Osteoblast (primary cell): ENCODE measurements at regions not wholly inside any gene's neighbourhood (a gene's known extent, or its start where the extent isn't known, plus 50 kb on each side); places are given as distances from the start of the nearest gene placed in this dataset.
A peak's percentile ranks its signal among the peaks of the same experiment; 100 is the strongest.

Experiments used
- DNase-seq: peaks from one replicate; pipeline ENCODE4 v3.0.0; 2011; ENCODE audit warnings: low spot score, mixed read lengths; ENCODE audit not compliant: insufficient read length; ENCODE audit errors: missing footprints
- H2AFZ ChIP-seq: 2 replicates; pipeline ENCODE4 v1.6.0; 2011; ENCODE audit warnings: mild to moderate bottlenecking, low read length
- H3K27ac ChIP-seq: 2 replicates; pipeline ENCODE4 v1.5.1; 2011; ENCODE audit warnings: mild to moderate bottlenecking, low read depth, low read length, moderate library complexity
- H3K27me3 ChIP-seq: 2 replicates; pipeline ENCODE4 v1.6.0; 2012; ENCODE audit warnings: mild to moderate bottlenecking, control low read depth, inconsistent platforms, low read length, moderate library complexity; ENCODE audit not compliant: insufficient read depth
- H3K36me3 ChIP-seq: 2 replicates; pipeline ENCODE4 v1.5.1; 2011; ENCODE audit warnings: mild to moderate bottlenecking, low read length, control low read depth, moderate library complexity; ENCODE audit not compliant: insufficient read depth
- H3K4me1 ChIP-seq: 2 replicates; pipeline ENCODE4 v1.5.1; 2011; ENCODE audit warnings: mild to moderate bottlenecking, low read length, control low read depth, moderate library complexity; ENCODE audit not compliant: insufficient read depth
- H3K4me2 ChIP-seq: 2 replicates; pipeline ENCODE4 v1.6.0; 2011; ENCODE audit warnings: mild to moderate bottlenecking, low read length; ENCODE audit not compliant: insufficient read depth
- H3K4me3 ChIP-seq: fragments of 200-600 bp; sonication (generic); 3 replicates; pipeline ENCODE4 v1.5.1; 2012; ENCODE audit warnings: mild to moderate bottlenecking, low read length, inconsistent platforms; ENCODE audit not compliant: insufficient read depth
- H3K79me2 ChIP-seq: 2 replicates; pipeline ENCODE4 v1.6.0; 2012; ENCODE audit warnings: mild to moderate bottlenecking, low read length, control low read depth, inconsistent platforms; ENCODE audit not compliant: insufficient read depth
- H3K9me3 ChIP-seq: 2 replicates; pipeline ENCODE4 v1.5.1; 2011; ENCODE audit warnings: low read depth, low read length, control low read depth
- H4K20me1 ChIP-seq: 2 replicates; pipeline ENCODE4 v1.6.0; 2012; ENCODE audit warnings: mild to moderate bottlenecking, low read length, control low read depth; ENCODE audit not compliant: insufficient read depth
- TF ChIP-seq, protein P1 (sequence below): IDR thresholded peaks from 2 replicates; pipeline ENCODE4 v1.5.1; 2011; ENCODE audit warnings: mild to moderate bottlenecking, low read depth, low read length, moderate library complexity; ENCODE audit errors: extremely low read depth

DNA sequence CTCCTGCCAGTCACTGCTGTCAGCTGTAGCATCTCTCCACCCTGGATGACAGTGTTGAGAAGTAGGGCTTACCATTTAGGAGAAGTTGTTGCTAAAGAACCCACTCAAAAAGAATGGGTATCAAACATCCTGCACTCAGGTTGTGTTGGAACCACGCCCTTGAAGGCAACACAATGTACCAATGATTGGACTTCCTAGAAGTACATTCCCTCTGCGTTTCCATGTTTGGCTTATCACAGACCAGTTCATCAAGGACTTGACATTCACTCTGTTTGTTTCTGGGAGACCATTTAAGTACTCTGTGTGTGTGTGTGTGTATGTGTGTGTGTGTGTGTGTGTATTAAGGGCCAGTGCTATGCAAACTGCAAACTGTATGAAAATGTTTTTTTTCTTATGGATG is 200.6 kb upstream of the GATB start:
- DNase-seq: no peak
- Histone ChIP-seq H3K4me3 (no peak overlapping the region), H3K27me3 (no peaks in the 10 kb centered on the region), H3K79me2 (no peaks in the 10 kb centered on the region), H4K20me1 (no peaks in the 10 kb centered on the region), H3K27ac (no peak overlapping the region), H3K4me2 (no peak overlapping the region), H3K4me1 (peaks cover under 1% of the 10 kb centered on the region), H3K9me3 (no peaks in the 10 kb centered on the region), H2AFZ (no peak overlapping the region), H3K36me3 (no peaks in the 10 kb centered on the region)
- TF ChIP-seq, protein P1, sequence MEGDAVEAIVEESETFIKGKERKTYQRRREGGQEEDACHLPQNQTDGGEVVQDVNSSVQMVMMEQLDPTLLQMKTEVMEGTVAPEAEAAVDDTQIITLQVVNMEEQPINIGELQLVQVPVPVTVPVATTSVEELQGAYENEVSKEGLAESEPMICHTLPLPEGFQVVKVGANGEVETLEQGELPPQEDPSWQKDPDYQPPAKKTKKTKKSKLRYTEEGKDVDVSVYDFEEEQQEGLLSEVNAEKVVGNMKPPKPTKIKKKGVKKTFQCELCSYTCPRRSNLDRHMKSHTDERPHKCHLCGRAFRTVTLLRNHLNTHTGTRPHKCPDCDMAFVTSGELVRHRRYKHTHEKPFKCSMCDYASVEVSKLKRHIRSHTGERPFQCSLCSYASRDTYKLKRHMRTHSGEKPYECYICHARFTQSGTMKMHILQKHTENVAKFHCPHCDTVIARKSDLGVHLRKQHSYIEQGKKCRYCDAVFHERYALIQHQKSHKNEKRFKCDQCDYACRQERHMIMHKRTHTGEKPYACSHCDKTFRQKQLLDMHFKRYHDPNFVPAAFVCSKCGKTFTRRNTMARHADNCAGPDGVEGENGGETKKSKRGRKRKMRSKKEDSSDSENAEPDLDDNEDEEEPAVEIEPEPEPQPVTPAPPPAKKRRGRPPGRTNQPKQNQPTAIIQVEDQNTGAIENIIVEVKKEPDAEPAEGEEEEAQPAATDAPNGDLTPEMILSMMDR: no peak

DNA sequence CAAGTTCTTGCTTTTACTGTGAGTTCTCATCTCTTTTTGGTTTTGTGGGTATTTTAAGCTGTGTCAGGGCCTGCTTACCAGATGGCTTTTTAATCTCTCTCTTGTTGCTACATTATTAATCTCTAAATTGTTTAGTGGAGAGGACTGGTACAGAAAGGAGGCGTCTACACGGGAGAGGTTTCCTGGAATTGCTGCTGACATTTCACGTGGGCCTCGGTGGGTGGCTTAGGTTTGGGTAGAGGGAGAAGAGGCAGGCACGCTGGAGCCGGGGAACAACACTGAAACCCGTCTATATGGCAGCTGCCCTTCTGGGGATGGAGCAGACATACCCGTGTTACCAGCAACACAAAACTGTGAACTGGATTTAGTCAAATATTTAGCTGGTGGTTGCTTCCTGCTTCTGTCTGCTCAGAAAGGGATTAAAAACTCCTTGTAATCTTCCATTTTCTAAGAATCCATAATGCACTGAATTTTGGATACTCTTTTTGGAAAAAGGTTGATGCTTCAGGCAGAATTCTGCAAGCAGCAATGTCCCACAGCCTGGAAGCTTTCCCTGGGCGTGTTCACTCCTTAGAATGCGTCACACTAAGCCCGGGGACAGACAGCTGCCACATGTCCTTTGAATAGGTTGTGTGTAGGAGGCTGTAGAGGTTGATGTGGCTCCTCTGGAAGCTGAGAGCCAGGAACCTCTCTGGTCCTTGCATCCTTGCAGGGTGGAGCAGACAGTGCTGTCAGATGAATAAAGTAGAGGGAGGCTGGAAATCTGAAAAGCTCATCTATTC is 199.8 kb upstream of the GATB start:
- Histone ChIP-seq H2AFZ (no peak overlapping the region), H3K27me3 (no peaks in the 10 kb centered on the region), H3K36me3 (no peaks in the 10 kb centered on the region), H4K20me1 (no peaks in the 10 kb centered on the region), H3K4me2 (no peak overlapping the region), H3K4me1 (peaks cover 8% of the 10 kb centered on the region), H3K79me2 (no peaks in the 10 kb centered on the region), H3K4me3 (no peak overlapping the region), H3K27ac (no peak overlapping the region), H3K9me3 (no peaks in the 10 kb centered on the region)
- TF ChIP-seq, protein P1: no peak
- no peak for DNase-seq

DNA sequence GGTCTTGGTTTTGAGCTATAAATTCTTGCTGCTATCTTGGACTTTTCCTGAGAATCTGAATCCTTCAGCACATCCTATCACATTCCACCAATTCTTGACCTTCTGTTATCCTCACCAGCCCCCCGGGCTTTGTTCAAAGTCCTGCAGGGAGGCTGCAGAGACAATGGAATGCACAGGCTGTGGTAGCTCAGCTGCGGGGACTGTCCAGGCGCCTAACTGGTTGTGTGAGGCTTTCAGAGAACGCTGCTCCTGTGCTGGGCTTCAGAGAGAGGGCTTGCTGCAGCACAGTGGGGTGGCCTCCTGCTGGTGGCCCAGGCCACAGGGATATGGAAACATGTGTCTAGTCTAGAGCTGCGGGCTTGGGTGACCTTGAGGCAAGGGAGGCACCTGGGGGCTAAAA is 196.3 kb upstream of the GATB start:
- no peak overlapping the region for H3K27ac ChIP-seq
- TF ChIP-seq, protein P1: no peak

DNA sequence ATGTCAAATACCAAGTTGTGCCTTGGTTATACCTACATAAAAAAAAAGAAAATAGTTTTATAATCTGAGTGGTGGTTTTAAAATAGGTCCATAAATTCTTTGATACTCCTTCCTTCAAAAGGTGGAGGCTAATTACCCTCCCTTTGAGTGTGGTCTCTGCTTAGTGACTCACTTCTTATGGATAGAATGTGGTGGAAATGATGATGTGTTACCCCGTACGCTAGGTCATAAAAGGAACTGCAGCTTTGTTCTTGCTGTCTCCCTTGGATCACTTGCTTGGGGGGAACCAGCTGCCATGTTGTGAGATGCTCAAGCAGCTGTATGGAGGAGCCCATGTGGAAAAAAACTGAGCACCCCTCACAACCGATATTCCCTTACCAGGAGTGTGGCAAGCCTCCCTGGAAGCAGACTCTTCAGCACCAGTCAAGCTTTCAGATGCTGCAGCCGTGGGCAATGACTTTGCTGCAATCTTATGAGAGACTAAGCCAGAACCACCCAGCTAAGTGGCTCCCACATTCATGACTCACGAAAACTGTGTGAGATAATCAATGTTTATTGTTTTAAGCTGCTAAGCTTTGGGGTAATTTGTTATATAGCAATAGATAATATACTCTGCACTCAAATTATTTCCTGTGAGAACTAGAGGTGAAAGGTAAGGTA is 195.0 kb upstream of the GATB start:
- no peaks in the 10 kb centered on the region for H3K79me2 ChIP-seq
- no peak overlapping the region for H3K27ac ChIP-seq
- no peaks in the 10 kb centered on the region for H4K20me1 ChIP-seq
- TF ChIP-seq, protein P1: no peak
- no peaks in the 10 kb centered on the region for H3K36me3 ChIP-seq
- peaks cover 9% of the 10 kb centered on the region for H3K4me1 ChIP-seq
- no peak overlapping the region for H3K4me3 ChIP-seq
- peak overlapping the region; percentile 19 for H2AFZ ChIP-seq
- no peak for DNase-seq
- no peaks in the 10 kb centered on the region for H3K27me3 ChIP-seq
- H3K9me3 ChIP-seq: no peaks in the 10 kb centered on the region
- no peak overlapping the region for H3K4me2 ChIP-seq

More for the DNA sequence above, 196.3 kb upstream of the GATB start:
- peaks cover 9% of the 10 kb centered on the region for H3K4me1 ChIP-seq
- H3K4me3 ChIP-seq: no peak overlapping the region
- H3K27me3 ChIP-seq: no peaks in the 10 kb centered on the region
- H3K9me3 ChIP-seq: no peaks in the 10 kb centered on the region
- H4K20me1 ChIP-seq: no peaks in the 10 kb centered on the region
- H3K36me3 ChIP-seq: no peaks in the 10 kb centered on the region
- no peak overlapping the region for H2AFZ ChIP-seq
- peak; percentile 45 for DNase-seq
- H3K4me2 ChIP-seq: no peak overlapping the region
- H3K79me2 ChIP-seq: no peaks in the 10 kb centered on the region
